ENCODE measurements at regions not wholly inside any gene's neighbourhood (a gene's known extent, or its start where the extent isn't known, plus 50 kb on each side); places are given as distances from the start of the nearest gene placed in this dataset.
"Not testable (repeated sequence)": the region's sequence is repeated elsewhere in the genome, so short reads cannot be mapped to it uniquely, and the experiment has no call there.

DNA sequence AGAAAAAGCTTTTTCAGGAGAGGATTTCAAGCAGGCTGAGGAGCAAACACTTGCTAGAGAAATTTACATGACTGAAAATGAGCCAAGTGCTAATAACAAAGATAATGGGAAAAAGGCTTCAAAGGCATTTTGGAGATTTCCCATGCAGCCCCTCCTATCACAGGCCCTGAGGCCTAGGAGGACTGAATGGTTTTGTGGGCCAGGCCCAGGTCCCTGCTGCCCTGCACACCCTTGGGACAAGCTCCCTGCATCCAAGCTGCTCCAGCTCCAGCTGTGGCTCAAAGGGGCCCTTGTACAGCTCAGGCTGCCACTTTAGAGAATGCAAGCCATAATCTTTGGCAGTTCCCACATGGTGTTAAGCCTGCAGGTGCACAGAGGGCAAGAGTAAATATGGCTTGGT, 154.0 kb upstream of the LMNTD1 start:
- no peak for DNase-seq
- intact Hi-C loops (cut with DNase I), result no loop called here

GRCh38 chr12:25708661-25709060, 155.6 kb upstream of the LMNTD1 start:
- intact Hi-C loops (cut with DNase I), result no loop called here
- no peak for DNase-seq

GRCh38 chr12:25710128-25710527, 157.0 kb upstream of the LMNTD1 start:
- no peak for DNase-seq
- intact Hi-C loops (cut with DNase I), result no loop called here

GRCh38 chr12:25710938-25711605, 158.0 kb upstream of the LMNTD1 start:
- intact Hi-C loops (cut with DNase I); DNase-seq: not testable (repeated sequence)

DNA sequence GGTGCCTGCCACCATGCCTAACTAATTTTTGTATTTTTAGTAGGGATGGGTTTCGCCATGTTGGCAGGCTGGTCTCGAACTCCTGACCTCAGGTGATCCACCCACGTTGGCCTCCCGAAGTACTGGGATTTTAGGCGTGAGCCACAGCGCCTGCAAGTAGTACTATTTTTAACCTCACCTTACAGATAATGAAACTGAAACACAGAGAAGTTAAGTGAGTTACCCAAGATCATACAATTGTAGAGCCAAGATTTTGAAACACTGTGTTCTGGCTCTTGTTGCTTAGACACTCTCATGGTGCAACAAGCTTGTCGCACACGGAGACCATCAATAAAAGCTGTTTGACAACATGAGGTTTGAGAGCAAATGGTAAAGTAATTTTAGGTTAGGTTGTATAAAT, 159.1 kb upstream of the LMNTD1 start:
- intact Hi-C loops (cut with DNase I), result no loop called here

DNA sequence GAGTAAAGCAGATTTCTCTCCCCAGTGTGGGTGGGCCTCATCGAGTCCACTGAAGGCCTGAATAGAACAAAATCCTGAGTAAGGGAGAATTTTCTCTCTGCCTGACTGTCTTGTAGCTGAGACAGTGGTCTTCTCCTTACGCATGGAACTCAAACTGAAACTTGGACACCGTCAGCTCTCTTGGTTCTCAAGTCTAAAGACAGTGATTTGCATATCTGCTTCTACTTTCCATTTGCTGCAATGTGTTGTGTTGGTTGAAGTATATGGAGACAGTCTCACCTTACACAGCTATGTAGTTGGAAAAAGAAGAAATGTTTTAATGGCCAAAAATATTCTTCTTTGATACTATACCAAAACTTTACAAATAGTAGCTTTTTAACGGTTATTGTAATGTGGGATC, 160.2 kb upstream of the LMNTD1 start:
- no peak for DNase-seq
- intact Hi-C loops (cut with DNase I), result no loop called here

More for the DNA sequence above, 159.1 kb upstream of the LMNTD1 start:
- DNase-seq, result no peak

DNA sequence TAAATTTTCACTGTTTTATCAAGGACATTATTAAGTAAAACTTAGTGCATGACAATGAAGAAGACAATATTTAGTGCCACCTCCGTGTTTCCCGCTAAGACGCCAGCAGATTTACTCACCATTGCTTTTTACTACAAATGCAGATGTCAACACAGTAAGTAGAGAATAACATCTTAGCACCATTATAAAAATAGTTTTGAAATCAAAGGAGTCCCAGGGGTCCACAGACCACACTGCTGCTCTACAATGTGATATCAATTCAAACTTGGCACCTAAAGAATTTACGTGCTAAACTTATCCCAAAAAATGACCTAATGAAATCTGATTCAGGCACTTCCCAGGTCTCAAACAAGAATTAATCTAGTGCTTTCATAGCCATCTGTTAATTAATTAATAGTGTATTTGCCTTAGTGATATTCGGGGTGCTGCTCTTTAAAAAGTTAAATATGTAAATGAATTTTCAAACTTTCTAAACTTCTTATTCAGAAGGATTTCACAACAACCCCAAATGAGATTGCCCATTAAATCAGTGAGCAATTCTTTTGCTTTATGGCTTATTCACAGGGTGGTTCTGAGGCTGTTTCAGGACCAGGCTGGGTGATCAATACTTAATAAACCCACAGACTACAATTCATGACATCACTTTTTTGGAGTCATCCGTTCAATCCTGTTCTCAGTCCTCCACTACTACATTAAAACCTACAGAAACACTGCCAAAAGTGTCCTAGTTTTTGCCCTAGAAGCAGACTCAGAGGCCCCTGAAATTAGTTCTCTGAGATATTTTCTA, 161.3 kb upstream of the LMNTD1 start:
- DNase-seq, result no peak
- intact Hi-C loops (cut with DNase I), result no loop called here

DNA sequence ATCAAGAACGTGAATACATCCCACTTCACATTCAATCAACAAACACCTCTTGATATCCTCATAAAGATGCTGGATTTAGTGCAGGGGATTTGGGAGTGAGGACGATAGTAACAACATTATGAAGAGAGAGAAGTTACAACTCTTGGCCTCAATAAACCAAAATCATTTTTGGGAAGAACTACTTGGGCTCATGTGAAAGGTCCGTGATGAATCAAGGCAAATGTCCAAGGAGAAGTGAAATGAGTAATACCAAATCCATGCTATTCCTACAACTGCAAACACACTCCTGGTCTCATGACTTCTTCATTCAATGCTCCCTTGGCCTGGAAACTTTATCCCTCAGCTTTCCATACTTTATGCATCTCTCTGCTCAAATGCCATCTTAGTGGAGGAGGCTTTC, 162.0 kb upstream of the LMNTD1 start:
- DNase-seq, result no peak
- intact Hi-C loops (cut with DNase I), result no loop called here

DNA sequence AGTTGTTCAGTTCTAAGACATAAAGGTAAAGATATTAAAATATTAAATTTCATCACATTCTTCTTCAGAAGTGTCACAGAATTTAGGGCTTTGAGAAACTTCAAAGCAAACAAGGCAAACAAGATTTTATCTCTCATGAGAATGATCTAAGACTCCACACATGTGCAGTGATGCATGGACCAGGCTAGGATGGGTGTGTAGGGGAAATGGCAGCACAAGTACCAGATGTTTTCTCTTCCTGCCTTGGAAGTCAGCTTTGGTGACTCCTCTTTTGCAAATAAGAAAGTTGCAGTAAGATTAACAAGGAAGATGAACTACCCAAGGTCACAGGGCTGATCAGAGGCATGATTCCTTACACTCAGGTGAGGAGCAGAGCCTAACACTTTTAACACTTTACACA, 163.8 kb upstream of the LMNTD1 start:
- intact Hi-C loops (cut with DNase I), result no loop called here
- no peak for DNase-seq

DNA sequence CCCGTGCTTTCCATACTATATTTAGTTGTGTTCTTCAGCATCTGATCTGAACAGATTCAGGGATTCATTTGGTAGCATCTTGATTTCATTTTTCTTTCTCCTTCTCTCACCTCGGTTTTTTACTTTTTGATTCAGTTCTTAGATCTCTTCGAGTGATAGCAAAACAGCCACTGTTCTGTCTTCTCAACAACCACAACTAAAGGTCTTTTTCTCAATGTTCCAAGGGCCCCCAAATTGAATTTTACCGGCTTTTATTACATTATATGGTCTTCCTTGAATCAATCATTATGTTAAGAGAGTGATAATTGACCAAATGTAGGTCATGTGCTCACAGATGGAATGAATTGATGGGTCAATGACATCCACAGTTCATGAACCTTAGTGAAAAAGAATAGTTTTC, 164.5 kb upstream of the LMNTD1 start:
- intact Hi-C loops (cut with DNase I), result no loop called here
- DNase-seq, result no peak

DNA sequence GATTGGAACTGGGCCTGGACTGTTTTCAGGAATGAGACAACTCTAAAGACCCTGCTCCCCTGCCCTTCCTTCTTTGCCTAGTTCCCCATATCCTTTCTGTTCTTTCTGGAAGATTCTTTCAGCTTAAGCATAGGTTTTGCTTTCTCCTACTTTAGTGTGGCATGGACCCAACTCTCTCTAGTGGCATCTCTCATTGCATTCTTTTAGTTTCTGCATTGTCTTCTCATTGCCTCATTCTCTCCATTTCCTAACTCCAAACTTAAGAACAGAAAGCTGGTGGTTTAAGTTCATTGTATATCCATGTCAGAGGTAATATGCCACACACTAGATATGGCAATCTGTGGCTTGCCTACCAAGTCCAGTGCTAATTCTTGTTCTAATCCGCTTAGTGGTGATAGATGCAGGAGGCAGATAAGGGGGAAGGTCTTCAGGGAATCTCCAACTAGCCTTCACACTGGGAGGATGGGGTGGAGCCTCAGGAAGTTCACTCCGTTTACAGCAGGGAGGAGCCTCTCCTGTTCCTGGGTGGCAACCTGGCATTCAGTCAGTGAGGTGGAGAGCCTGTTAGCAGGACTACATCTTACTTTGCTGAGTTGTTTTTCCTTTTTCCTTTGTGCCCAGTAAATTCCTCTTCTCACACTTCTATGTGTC, 165.1 kb upstream of the LMNTD1 start:
- intact Hi-C loops (cut with DNase I), result no loop called here
- DNase-seq, result no peak

- intact Hi-C loops (cut with DNase I), result no loop called here
- DNase-seq, result no peak
Measured at GRCh38 chr12:25719505-25719904, 166.4 kb upstream of the LMNTD1 start.

DNA sequence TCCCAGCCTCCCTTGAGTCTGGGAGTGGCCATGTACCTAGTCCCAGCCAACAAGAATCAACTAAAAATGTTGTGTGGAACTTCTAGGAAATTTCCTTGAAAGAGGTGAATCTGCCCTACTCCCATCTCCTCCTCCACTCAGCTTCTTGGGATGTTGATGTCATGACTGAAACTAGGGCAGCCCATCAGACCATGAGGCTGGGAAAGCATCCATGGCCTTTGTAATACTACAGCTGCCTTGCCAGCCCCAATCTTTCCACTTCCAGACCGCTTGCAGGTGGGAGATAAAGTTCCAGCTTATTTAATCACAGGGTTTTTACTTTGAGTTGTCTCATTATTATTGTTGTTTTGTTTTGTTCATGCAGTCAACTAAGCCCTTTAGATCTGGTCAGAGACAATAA, 170.3 kb upstream of the LMNTD1 start:
- intact Hi-C loops (cut with DNase I), result no loop called here
- DNase-seq, result peak in 3 of 42 donors; percentile 6 to 7 (median 7)

DNA sequence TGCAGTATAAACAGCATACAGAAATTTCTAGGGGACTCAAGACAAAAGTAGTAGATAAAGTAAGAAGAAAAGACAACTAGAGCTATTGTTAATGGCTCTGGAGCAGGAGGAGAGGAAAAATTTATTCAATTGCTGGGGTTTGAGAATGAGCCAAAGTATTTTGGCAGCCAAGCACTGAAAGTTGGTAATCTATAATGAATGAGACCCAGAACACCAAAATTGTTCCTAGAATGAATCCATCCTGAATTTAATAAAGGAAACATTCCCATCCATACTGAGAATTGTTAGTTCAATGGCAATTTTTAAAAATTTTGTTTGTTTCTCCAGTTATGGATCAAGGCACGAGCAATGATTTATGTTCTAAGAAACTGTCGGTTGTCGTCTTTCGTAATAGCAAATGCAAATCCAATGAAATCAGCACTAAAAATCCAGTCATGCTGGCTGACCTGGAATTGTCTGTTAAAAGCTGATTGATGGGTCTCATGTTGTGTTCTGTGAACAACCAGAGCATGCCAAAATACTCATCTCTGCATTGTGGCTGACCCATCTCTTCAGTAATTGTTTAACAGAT, 170.9 kb upstream of the LMNTD1 start:
- no peak for DNase-seq
- intact Hi-C loops (cut with DNase I), result no loop called here

GRCh38 chr12:25725470-25725869, 172.4 kb upstream of the LMNTD1 start:
- intact Hi-C loops (cut with DNase I), result no loop called here
- no peak for DNase-seq

GRCh38 chr12:25725931-25726330, 172.8 kb upstream of the LMNTD1 start:
- intact Hi-C loops (cut with DNase I), result no loop called here
- no peak for DNase-seq

- DNase-seq, result no peak
- intact Hi-C loops (cut with DNase I), result no loop called here
Measured at GRCh38 chr12:25728056-25728595, 175.0 kb upstream of the LMNTD1 start.

GRCh38 chr12:25730489-25731349, 177.6 kb upstream of the LMNTD1 start:
- peak in 1 of 42 donors; percentile 7 for DNase-seq
- intact Hi-C loops (cut with DNase I), result no loop called here

DNA sequence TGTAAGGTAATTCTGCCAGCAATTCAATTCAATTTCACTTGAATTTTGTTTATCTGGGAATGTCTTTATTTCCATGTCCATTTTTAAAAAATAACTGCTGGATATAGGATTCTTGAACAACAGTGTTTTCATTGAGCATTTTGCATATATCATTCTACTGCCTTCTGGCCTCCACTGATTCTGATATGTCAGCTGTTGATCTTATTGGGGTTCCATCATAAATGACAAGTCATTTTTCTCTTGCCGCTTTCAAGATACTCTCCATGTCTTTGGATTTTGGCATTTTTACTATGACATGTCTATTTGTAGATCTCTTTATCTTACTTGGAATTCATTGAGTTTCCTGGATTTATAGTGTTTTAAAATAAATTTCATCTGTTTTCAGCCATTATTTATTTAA, 180.5 kb upstream of the LMNTD1 start:
- DNase-seq, result no peak
- intact Hi-C loops (cut with DNase I), result no loop called here

Measured in head of caudate nucleus (tissue), 42 donors.